ENCODE measurements at regions not wholly inside any gene's neighbourhood (a gene's known extent, or its start where the extent isn't known, plus 50 kb on each side); places are given as distances from the start of the nearest gene placed in this dataset.
"Not testable (repeated sequence)": the region's sequence is repeated elsewhere in the genome, so short reads cannot be mapped to it uniquely, and the experiment has no call there.

DNA sequence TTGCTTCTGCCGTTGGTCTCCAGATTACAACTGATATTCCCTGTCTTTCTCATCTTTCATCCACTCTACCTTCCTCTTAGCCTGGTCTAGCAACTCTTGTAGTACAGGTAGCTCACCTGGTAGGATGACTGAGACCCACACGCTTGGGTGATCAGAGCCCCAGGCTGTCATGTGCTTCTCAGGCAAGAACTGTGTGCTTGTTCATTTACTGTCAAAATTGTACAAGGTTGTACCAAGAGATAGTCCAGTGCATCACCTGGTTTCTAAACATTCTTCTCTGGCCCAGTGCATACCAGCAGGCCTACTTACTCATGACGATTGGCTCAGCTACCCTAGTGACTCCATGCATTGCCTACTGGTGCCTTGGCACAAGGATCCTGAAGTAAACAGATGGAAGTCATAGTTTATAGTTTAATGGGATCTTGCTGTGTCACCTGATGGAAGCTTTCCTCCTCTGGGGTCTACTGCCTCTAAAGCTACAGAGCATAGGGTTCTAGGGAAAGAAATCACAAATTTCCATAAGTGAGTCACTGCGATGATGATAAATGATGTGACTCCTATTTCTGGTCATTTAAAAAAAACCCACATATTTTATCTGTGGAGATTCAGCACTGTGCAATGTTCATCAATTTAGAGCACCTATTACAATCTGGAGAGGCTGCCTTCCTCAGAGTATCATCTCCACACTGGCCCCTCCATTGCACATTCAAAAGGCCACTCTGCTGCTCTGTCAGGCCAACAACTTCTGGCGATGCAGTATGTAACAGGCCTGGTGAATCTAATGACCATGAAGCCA lies 481.8 kb upstream of the MEIS1 start:
- ATAC-seq (no peak), DNase-seq (no peak)

DNA sequence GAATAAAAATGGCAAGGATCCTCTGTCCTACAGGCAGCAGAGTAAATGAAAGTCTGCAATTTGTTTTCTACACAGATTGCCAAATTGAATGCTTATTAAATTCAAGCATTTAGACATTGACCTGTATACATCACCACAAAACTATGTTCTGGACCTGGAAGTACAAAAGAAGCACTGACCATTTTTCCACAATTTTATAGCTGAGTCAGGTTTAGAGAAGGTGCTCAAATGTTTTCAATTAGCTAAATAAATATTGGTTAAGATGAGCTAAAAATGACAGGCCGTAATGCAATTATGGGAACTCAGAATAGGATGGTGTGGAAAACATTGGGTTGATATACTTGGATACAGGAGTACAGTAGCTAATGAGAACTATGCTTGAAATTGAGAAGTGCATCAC lies 490.7 kb upstream of the MEIS1 start:
- ATAC-seq (no peak), DNase-seq (no peak)

GRCh38 chr2:65943099-65943786 lies 491.7 kb upstream of the MEIS1 start:
- ATAC-seq (no peak), DNase-seq (no peak)

DNA sequence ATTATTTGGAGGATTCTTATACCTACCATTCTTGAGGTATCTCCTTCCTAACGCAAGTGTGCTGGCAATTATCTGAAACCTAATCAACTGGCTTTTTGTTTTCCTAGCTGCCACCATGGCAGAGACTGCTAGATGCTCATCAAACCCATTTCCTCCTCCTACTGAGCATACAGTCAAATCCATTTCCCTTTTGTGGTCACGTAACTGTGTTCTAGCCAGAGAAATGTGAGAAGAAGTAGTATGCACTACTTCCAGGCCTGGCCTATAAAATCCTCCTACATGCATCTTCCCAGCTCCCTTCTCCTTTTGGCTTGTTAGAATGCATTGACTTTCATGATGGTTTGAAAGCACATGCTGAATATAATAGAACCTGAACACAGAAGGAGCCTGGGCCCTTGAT lies 494.1 kb upstream of the MEIS1 start:
- DNase-seq (no peak), ATAC-seq (no peak)

- DNase-seq (no peak), ATAC-seq (no peak)
Observed at GRCh38 chr2:65939687-65940086, 495.2 kb upstream of the MEIS1 start.

- DNase-seq (no peak), ATAC-seq (no peak)
Observed at GRCh38 chr2:65937379-65938160, 497.4 kb upstream of the MEIS1 start.

DNA sequence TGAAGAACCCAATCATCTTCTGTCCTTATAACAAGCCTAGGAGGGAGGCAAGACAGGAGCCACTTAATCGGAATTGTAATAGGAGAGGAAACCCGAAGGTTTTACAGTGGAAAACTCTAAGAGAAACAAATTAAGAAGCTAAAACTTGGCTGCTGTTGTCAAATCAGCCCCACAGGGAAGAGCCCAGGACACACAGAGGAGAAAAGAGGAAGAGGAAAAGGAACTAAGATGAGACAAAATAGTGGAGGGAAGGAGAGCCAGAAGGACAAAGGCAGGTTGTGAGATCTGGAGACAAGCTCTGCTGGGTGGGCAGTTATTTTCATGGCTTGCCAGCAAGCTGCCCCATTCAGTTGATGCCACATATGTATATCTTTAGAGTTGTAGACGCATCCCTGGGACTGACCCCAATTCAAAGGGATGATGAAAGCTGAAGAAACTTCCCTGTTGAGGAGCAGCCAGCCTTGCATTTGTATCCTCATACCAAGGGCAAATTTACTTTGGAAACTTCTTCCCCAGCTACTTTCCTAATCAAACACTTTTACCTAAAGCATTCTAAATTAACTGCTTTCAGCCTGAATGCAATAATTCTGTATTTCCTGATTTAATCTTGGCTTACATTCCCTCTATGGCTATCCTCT lies 499.8 kb upstream of the MEIS1 start:
- ATAC-seq, result no peak
- no peak for DNase-seq

GRCh38 chr2:65932571-65932970 lies 500.2 kb upstream of the SPRED2 start:
- DNase-seq, result no peak
- ATAC-seq, result no peak

- ATAC-seq (no peak), DNase-seq (no peak)
Observed at GRCh38 chr2:65931056-65931455, 498.7 kb upstream of the SPRED2 start.

DNA sequence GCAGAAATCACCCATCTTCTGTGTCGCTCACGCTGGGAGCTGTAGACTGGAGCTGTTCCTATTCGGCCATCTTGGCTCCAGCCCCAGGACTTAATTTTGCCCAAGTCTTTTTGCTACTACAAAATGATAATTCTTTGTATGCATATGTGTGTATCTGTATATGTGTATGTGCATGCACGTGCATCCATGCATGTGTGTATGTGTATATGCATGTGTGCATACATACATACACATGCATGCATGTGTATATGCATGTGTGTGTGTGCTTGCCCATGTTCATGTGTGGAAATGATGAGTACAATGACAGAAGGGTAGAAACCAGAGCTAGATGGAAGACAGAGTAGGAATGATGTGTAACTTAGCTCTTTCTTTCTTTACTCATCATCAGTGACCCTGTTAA lies 497.9 kb upstream of the SPRED2 start:
- no peak for ATAC-seq
- no peak for DNase-seq

DNA sequence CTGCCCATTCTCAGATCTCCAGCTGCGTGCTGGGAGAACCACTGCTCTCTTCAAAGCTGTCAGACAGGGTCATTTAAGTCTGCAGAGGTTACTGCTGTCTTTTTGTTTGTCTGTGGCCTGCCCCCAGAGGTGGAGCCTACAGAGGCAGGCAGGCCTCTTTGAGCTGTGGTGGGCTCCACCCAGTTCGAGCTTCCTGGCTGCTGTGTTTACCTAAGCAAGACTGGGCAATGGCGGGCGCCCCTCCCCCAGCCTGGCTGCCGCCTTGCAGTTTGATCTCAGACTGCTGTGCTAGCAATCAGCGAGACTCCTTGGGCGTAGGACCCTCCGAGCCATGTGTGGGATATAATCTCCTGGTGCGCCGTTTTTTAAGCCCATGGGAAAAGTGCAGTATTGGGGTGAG lies 497.3 kb upstream of the SPRED2 start:
- not testable (repeated sequence) for DNase-seq, ATAC-seq

- DNase-seq (no peak), ATAC-seq (no peak)
Observed at GRCh38 chr2:65922794-65923193, 490.4 kb upstream of the SPRED2 start.

GRCh38 chr2:65922030-65922429 lies 489.6 kb upstream of the SPRED2 start:
- ATAC-seq, result no peak
- DNase-seq, result no peak

DNA sequence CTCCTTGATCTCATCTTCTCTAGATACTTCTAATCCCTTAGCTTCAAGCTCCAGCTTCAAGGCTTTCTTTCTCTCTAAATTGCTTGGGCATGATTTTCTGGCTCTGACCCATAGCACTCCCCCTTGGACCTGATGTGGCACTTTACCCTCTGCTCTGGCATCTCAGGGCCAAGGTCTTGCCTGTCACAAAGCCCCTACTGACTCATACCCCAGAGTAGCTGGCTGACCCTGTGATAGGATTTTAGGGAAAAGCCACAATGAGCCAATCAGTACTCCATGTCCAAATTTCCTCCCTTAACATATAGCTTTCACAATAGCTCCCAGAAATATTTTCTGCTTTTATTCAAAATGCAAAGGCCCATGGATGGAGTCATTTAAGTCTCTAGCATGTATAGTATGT lies 488.7 kb upstream of the SPRED2 start:
- DNase-seq, result no peak
- ATAC-seq, result no peak

GRCh38 chr2:65920659-65921058 lies 488.3 kb upstream of the SPRED2 start:
- no peak for DNase-seq
- ATAC-seq, result no peak

GRCh38 chr2:65919550-65920188 lies 487.3 kb upstream of the SPRED2 start:
- ATAC-seq (no peak), DNase-seq (no peak)

DNA sequence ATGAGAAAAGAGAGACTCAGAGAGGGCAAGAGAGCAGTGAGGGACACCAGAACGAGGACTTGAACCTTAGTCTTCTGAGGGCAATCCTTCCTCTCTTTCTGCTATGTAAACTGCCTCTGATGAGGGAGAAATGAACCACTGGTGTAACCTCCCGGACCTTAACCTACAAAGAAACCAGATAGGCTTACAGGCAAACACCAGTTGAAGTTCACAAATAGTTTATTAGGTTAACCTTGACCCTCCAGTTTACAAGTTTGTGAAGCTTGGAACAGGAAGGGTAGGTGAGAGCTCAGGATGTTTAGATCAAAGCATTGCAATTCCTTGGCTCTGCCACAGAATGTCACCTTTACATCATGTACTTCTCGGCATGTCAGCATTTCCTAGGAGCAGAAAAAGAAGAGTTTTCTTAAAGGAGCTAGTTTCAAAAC lies 486.4 kb upstream of the SPRED2 start:
- ATAC-seq, result no peak
- DNase-seq, result no peak

- DNase-seq (no peak), ATAC-seq (no peak)
Observed at GRCh38 chr2:65917986-65918385, 485.6 kb upstream of the SPRED2 start.

DNA sequence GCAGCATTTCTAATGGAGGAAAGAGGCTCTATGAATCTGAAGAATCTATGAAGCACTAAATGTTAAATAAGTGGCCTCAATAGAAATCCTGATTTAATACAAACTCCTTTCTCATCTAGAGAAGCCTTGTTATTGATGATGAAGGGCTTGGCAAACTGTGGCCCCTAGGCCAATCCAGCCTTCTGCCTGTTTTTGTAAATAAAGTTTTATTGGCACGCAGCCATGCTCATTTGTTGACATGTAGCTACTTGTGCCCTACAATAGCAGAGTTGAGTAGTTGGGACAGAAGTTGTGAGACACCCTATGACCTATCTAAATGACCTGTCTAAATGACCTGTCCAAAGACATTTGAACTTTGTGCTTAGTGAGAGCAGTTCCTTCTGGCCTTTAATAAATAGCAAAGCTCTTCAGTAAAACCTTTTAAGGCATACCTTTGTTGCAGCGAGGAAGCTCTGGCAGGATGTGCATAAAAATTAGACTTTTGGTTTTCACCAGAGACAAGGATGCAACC lies 484.4 kb upstream of the SPRED2 start:
- DNase-seq, result no peak
- ATAC-seq, result no peak

DNA sequence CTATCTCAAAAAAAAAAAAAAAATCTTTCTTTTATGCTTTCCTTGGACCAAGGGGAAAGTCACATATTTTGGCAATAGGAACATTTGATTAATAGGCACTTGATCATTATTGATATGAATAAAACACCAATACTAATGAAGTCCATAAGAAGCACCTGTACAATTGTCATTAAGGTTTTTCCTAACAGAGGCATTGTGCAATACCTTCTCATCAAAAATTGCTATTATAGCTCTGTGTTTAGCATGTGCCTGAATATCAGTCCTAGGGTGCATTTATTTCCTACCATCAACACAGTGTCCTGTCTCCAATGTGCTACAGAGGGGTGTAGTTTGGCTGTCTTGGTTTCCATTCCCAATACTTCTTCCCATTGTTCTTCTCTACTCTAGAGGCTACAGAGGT lies 483.8 kb upstream of the SPRED2 start:
- DNase-seq, result no peak
- ATAC-seq, result no peak

DNA sequence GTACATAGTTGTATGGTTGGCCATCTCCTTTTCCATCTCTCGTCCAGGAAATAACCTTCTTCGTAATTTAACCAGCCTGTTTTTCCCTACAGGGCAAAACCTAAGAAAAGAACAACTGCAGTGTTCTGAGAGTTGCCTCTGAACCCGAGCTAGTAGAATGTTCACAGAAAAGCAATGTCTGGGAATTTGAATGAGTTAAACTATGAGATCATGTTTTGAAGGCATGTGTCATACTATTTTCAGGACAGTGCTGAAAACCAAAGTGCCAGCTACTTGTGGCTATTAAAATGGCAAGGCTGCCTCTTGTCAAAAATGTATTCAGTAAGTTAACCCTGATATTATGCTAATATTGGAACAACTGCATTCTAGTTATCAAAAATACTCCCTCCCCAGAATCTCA lies 482.9 kb upstream of the SPRED2 start:
- ATAC-seq, result no peak

DNA sequence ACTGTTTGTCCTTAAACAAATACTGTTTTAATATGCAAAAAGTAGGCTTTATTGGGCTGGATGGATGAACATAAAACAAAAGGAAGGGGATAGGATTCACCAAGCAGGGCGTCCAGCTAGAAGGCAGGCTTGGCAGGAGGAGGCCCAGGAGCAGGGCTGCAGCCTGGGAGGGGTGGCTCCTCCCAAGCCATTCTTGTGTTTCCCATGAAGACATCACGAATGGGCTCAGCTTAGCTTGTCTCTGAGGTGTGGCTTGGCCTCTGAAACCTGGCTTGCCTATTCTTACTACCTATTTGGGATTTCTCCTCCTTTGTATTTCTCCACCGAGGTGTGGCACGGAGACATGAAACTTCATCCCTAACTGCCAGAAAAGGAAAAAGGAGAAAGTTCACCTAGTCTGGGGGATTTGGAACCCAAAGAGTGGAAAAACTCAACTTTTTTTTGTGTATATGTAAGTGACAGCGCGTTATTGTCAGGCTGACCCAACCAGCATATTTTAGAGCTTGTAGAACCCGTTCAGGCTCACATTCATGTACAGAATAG lies 481.9 kb upstream of the SPRED2 start:
- DNase-seq (no peak), ATAC-seq (no peak)

More for the DNA sequence above, 482.9 kb upstream of the SPRED2 start:
- DNase-seq, result no peak

Measured in stimulated activated naive CD8-positive, alpha-beta T cell treated with anti-CD3 and anti-CD28 coated beads, Interleukin-15, Interleukin-2, amounts not matched to agents 100 U/mL and 50 U/mL, for 24 hours (primary cell).